B cell (primary cell): ENCODE measurements at regions not wholly inside any gene's neighbourhood (a gene's known extent, or its start where the extent isn't known, plus 50 kb on each side); places are given as distances from the start of the nearest gene placed in this dataset.

Source experiments
- ATAC-seq: fragments of 200-7000 bp; cut with Tn5 transposase; one replicate; pipeline ENCODE4 v1.10.0; 2021; ENCODE audit warnings: low read depth, mild to moderate bottlenecking, moderate number of reproducible peaks, moderate library complexity
- CTCF ChIA-PET: fragments of 350-600 bp; sonication (Branson Sonifier 250); formaldehyde crosslinking; loops from one replicate; lab custom pipeline; 2021; ENCODE audit warnings: antibody characterized with exemption, inconsistent platforms; lab: Charles Lee
- POLR2A ChIA-PET: fragments of 350-600 bp; sonication (Branson Sonifier 250); formaldehyde crosslinking; loops from one replicate; lab custom pipeline; 2021; ENCODE audit warnings: antibody characterized with exemption; lab: Charles Lee
- DNase-seq: peaks from one replicate; pipeline ENCODE4 v3.0.0; 2013
- H2AFZ ChIP-seq: 2 replicates; pipeline ENCODE4 v1.6.1; 2012; ENCODE audit warnings: mild to moderate bottlenecking, low read depth, low read length; ENCODE audit not compliant: insufficient read depth, poor library complexity, severe bottlenecking
- H3K27ac ChIP-seq, 2 donors: 1 replicate in 1 of 2; 2 replicates in 1 of 2; pipeline ENCODE4 v1.5.1; 2012 to 2013; ENCODE audit warnings: low read length in 2 of 2, mild to moderate bottlenecking in 2 of 2, moderate library complexity in 1 of 2
- H3K27me3 ChIP-seq, 4 experiments: fragments of 200-600 bp in 1 of 4; sonication (generic) in 1 of 4; replicated peaks in 1 of 4; 1 replicate in 2 of 4; 2 replicates in 2 of 4; pipeline versions ENCODE4 v1.6.1 to v1.7.0; 2013 to 2016; ENCODE audit warnings: low read length in 3 of 4, mild to moderate bottlenecking in 2 of 4, mixed read lengths in 1 of 4, moderate library complexity in 1 of 4; ENCODE audit not compliant: insufficient read depth in 4 of 4, control insufficient read depth in 3 of 4; ENCODE audit errors: control extremely low read depth in 1 of 4
- H3K36me3 ChIP-seq, 2 experiments: replicated peaks in 1 of 2; 1 replicate in 1 of 2; 2 replicates in 1 of 2; pipeline versions ENCODE4 v1.6.1 to v1.7.1; 2013; ENCODE audit warnings: low read length in 1 of 2; ENCODE audit not compliant: insufficient read depth in 2 of 2, control insufficient read depth in 1 of 2; ENCODE audit errors: control extremely low read depth in 1 of 2, extremely low read depth in 1 of 2
- H3K4me1 ChIP-seq, 2 donors: fragments of 200-600 bp in 1 of 2; sonication (generic) in 1 of 2; 1 replicate in 1 of 2; 2 replicates in 1 of 2; pipeline versions ENCODE4 v1.5.1 to v1.6.1; 2013 to 2017; ENCODE audit warnings: low read length in 2 of 2; ENCODE audit not compliant: control insufficient read depth in 2 of 2, insufficient read depth in 2 of 2
- H3K4me2 ChIP-seq: replicated peaks from 2 replicates; pipeline ENCODE3; 2012; ENCODE audit warnings: mild to moderate bottlenecking, low read depth, low read length; ENCODE audit not compliant: poor library complexity, severe bottlenecking
- H3K4me3 ChIP-seq, 5 experiments: fragments of 200-600 bp in 1 of 5; sonication (generic) in 1 of 5; 1 replicate in 3 of 5; 2 replicates in 2 of 5; pipeline versions ENCODE4 v1.5.1 to v1.7.0; 2011 to 2016; ENCODE audit warnings: low read length in 4 of 5, mild to moderate bottlenecking in 4 of 5, low read depth in 2 of 5, control low read depth in 1 of 5, moderate library complexity in 1 of 5; ENCODE audit not compliant: insufficient read depth in 1 of 5; ENCODE audit errors: control extremely low read depth in 1 of 5, extremely low read depth in 1 of 5
- H3K79me2 ChIP-seq: fragments of 200-600 bp; sonication (generic); one replicate; pipeline ENCODE4 v1.6.0; 2016; ENCODE audit warnings: low read length; ENCODE audit not compliant: control insufficient read depth, insufficient read depth
- H3K9ac ChIP-seq: fragments of 200-600 bp; sonication (generic); 2 replicates; pipeline ENCODE4 v1.6.1; 2017; ENCODE audit warnings: mild to moderate bottlenecking, low read length, moderate library complexity
- H3K9me3 ChIP-seq, 3 donors: one replicate each; pipeline versions ENCODE4 v1.6.1 to v1.7.1; 2013; ENCODE audit warnings: low read length in 2 of 3; ENCODE audit not compliant: control insufficient read depth in 2 of 3, insufficient read depth in 1 of 3; ENCODE audit errors: control extremely low read depth in 1 of 3
- H4K20me1 ChIP-seq: 2 replicates; pipeline ENCODE4 v1.6.0; 2012; ENCODE audit warnings: mild to moderate bottlenecking, low read length; ENCODE audit not compliant: insufficient read depth, control insufficient read depth, poor library complexity, severe bottlenecking
- H3K27ac Mint-ChIP-seq: one replicate; pipeline ENCODE4 v1.8.0; 2021; ENCODE audit warnings: mixed read lengths
- H3K27me3 Mint-ChIP-seq: one replicate; pipeline ENCODE4 v1.8.0; 2021; ENCODE audit warnings: mixed read lengths
- H3K4me1 Mint-ChIP-seq: one replicate; pipeline ENCODE4 v1.8.0; 2021; ENCODE audit warnings: mixed read lengths
- H3K4me3 Mint-ChIP-seq: one replicate; pipeline ENCODE4 v1.8.0; 2021; ENCODE audit warnings: mixed read lengths
- H3K9me3 Mint-ChIP-seq: one replicate; pipeline ENCODE4 v1.8.0; 2022; ENCODE audit warnings: mixed read lengths; ENCODE audit not compliant: insufficient read depth
- EZH2 ChIP-seq: IDR thresholded peaks from 2 replicates; pipeline ENCODE4 v1.6.1; 2012; ENCODE audit warnings: borderline replicate concordance, low read depth, mild to moderate bottlenecking, moderate library complexity, low read length; ENCODE audit not compliant: insufficient read depth, poor library complexity, severe bottlenecking
- WGBS: methylation state at CpG from one replicate; pipeline ENCODE4 v1.1.5; 2013; ENCODE audit warnings: missing lambda C conversion rate; ENCODE audit not compliant: insufficient coverage; 5-methylcytosine and 5-hydroxymethylcytosine counted together
- intact Hi-C: fragments of 100-400 bp; cut with micrococcal nuclease; formaldehyde crosslinking; loops from one replicate; pipeline ENCODE4 v1.10.0; 2022
- TF ChIP-seq, protein P1 (sequence below): fragments of 200-600 bp; IDR thresholded peaks from one replicate; pipeline ENCODE4 v1.8.0; 2022; ENCODE audit warnings: antibody characterized with exemption, mild to moderate bottlenecking

- H3K4me1 Mint-ChIP-seq = no peaks in the 10 kb centered on the region
- no peaks in the 10 kb centered on the region for H3K27me3 ChIP-seq
- no peaks in the 10 kb centered on the region for H3K79me2 ChIP-seq
- H3K27ac Mint-ChIP-seq = no peak overlapping the region
- no peaks in the 10 kb centered on the region for H3K36me3 ChIP-seq
- H3K4me2 ChIP-seq = no peak overlapping the region
- H3K27ac ChIP-seq = no peak overlapping the region
- H3K4me3 ChIP-seq = no peak overlapping the region
- H3K4me1 ChIP-seq = no peaks in the 10 kb centered on the region
- WGBS = no CpG with 5 or more reads among the region's 4 CpGs
- H3K4me3 Mint-ChIP-seq = no peak overlapping the region
- no peak overlapping the region for H2AFZ ChIP-seq
- DNase-seq (no peak), ATAC-seq (no peak)
- no peak overlapping the region for H3K9ac ChIP-seq
- H3K9me3 ChIP-seq = no peaks in the 10 kb centered on the region
- intact Hi-C loops = no loop called here
- H4K20me1 ChIP-seq = no peaks in the 10 kb centered on the region
- TF ChIP-seq EZH2 = no peak
- POLR2A ChIA-PET = no interaction called here
- H3K27me3 Mint-ChIP-seq = no peaks in the 10 kb centered on the region
- CTCF ChIA-PET = no interaction called here
- H3K9me3 Mint-ChIP-seq = peaks cover 3% of the 10 kb centered on the region
These were observed 78.2 kb downstream of the FAT3 start for GRCh38 chr11:92302770-92303169.

DNA sequence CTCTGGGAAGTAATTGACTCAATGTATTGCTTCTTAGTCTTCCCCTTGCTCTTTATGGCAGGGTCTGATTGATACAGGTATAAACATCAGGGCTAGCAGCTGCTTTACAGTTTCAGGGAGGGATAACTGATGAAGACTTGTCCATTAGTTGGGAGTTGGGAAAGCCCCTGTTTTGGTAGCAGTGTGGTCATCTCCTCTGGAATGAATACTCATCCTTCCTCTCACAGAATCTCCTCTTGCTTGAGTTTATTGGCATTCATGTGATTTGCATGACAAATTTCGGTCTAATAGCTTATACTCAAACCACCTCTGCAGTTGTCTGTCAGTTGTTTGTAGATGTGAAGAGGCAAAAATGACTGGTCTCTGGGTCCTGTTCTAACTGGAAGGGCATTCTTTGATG is 79.7 kb downstream of the FAT3 start:
- Histone ChIP-seq H4K20me1 (no peaks in the 10 kb centered on the region), H3K4me2 (no peak overlapping the region), H3K79me2 (no peaks in the 10 kb centered on the region), H3K9me3 (no peaks in the 10 kb centered on the region), H3K27me3 (no peaks in the 10 kb centered on the region), H3K27ac (no peak overlapping the region), H2AFZ (no peak overlapping the region), H3K9ac (no peak overlapping the region), H3K36me3 (no peaks in the 10 kb centered on the region), H3K4me3 (no peak overlapping the region), H3K4me1 (no peaks in the 10 kb centered on the region)
- intact Hi-C loops = no loop called here
- CTCF ChIA-PET = no interaction called here
- Mint-ChIP-seq H3K4me3 (no peak overlapping the region), H3K9me3 (peaks cover 3% of the 10 kb centered on the region), H3K27me3 (no peaks in the 10 kb centered on the region), H3K27ac (no peak overlapping the region), H3K4me1 (no peaks in the 10 kb centered on the region)
- DNase-seq (no peak), ATAC-seq (no peak)
- POLR2A ChIA-PET = no interaction called here
- TF ChIP-seq EZH2 = no peak
- TF ChIP-seq, protein P1, sequence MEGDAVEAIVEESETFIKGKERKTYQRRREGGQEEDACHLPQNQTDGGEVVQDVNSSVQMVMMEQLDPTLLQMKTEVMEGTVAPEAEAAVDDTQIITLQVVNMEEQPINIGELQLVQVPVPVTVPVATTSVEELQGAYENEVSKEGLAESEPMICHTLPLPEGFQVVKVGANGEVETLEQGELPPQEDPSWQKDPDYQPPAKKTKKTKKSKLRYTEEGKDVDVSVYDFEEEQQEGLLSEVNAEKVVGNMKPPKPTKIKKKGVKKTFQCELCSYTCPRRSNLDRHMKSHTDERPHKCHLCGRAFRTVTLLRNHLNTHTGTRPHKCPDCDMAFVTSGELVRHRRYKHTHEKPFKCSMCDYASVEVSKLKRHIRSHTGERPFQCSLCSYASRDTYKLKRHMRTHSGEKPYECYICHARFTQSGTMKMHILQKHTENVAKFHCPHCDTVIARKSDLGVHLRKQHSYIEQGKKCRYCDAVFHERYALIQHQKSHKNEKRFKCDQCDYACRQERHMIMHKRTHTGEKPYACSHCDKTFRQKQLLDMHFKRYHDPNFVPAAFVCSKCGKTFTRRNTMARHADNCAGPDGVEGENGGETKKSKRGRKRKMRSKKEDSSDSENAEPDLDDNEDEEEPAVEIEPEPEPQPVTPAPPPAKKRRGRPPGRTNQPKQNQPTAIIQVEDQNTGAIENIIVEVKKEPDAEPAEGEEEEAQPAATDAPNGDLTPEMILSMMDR = no peak
- WGBS = no CpG with 5 or more reads among the region's 1 CpG
